ENCODE measurements at regions not wholly inside any gene's neighbourhood (a gene's known extent, or its start where the extent isn't known, plus 50 kb on each side); places are given as distances from the start of the nearest gene placed in this dataset.

DNA sequence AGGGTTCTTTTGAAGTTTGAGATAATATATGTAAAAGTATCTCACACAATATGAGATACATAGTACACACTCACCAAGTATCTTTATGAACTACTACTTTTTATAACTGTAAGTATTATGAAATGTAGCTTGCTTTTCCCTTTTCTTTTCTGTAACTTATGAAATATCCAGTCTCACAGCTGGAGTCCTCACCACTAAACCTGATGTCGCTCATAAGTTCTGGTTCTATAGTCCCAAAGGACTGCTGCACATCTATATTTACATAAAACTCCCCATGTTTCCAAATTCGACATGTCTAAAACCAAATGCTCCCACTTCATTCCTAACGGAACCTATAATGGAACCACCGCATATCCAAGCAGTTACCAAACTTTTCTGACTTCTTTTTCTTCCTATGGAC lies 186.5 kb upstream of the SLC7A11 start:
- no peak overlapping the region for H3K4me3 ChIP-seq (ENCODE audit: low read depth, low read length)
- TF ChIP-seq, protein P1, sequence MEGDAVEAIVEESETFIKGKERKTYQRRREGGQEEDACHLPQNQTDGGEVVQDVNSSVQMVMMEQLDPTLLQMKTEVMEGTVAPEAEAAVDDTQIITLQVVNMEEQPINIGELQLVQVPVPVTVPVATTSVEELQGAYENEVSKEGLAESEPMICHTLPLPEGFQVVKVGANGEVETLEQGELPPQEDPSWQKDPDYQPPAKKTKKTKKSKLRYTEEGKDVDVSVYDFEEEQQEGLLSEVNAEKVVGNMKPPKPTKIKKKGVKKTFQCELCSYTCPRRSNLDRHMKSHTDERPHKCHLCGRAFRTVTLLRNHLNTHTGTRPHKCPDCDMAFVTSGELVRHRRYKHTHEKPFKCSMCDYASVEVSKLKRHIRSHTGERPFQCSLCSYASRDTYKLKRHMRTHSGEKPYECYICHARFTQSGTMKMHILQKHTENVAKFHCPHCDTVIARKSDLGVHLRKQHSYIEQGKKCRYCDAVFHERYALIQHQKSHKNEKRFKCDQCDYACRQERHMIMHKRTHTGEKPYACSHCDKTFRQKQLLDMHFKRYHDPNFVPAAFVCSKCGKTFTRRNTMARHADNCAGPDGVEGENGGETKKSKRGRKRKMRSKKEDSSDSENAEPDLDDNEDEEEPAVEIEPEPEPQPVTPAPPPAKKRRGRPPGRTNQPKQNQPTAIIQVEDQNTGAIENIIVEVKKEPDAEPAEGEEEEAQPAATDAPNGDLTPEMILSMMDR (IDR thresholded peaks at IDR 0.05; ENCODE audit: insufficient read depth, low read length, missing control alignments) = no peak
- ChIA-PET POLR2A (no interaction called here), CTCF (no interaction called here)
- no peak for DNase-seq (ENCODE audit: low read depth, low spot score)

DNA sequence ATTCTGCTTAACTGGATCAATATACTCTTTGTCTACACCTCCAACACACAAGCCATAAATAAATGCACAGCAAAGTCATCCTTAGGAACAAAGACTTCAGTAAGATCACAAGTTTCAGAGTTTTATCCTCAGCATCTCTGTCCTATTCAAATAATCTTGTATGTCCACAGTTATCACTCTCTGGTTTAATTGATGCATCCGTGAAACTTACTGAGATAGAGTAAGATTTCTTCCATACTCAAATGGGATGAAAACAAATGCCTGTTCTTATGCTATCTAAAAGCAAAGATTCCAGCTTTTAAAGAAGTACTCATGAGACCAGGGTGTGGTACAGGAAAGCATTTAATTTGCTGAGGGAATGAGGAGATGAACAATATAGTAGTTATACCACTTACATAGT lies 184.6 kb upstream of the SLC7A11 start:
- ChIA-PET CTCF (no interaction called here), POLR2A (no interaction called here)
- DNase-seq (ENCODE audit: low read depth, low spot score) = no peak
- TF ChIP-seq, protein P1 (IDR thresholded peaks at IDR 0.05; ENCODE audit: insufficient read depth, low read length, missing control alignments) = no peak
- no peak overlapping the region for H3K4me3 ChIP-seq (ENCODE audit: low read depth, low read length)

DNA sequence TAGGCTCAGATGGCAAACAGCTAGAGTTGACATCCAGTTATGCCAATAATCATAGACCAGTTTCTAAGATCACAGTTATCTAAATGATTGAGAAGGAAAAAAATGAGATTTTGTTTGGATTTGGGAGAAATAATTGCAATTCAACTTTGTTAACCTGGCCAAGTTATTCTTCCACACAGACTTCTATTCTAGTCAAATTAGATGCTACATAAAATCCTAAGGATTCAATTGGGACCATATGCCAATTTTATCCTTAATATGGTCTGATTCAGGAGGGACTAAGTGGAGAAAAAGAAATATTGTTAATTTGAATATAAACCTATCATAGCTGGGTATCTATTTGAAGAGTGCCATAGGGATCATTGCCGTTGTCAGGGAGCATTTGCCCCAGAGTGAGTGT lies 178.3 kb upstream of the SLC7A11 start:
- TF ChIP-seq, protein P1 (IDR thresholded peaks at IDR 0.05; ENCODE audit: insufficient read depth, low read length, missing control alignments) = no peak
- POLR2A ChIA-PET = no interaction called here

DNA sequence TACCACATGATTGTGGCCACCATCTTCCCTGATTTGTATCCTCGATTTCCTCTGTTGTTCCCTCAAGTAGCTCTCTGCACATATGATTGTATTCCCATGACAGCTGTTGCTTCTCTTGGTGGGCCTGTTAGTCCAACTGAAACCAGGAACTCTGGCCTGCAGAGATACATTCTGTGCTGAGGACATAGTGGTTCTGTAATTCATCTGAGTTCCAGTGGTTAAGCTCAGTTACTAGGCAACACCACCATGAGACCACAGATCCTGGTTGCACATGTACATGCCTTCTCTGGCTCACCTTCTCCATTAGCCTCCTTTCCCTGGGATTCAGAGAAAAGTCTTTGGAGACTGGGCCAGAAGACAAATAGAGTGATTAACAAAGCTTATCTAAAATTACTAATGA lies 172.1 kb upstream of the SLC7A11 start:
- H3K4me3 ChIP-seq (ENCODE audit: low read depth, low read length) = no peak overlapping the region
- CTCF ChIA-PET = no interaction called here
- POLR2A ChIA-PET = no interaction called here
- no peak for DNase-seq (ENCODE audit: low read depth, low spot score)
- TF ChIP-seq, protein P1 (IDR thresholded peaks at IDR 0.05; ENCODE audit: insufficient read depth, low read length, missing control alignments) = no peak

More for the DNA sequence above, 178.3 kb upstream of the SLC7A11 start:
- CTCF ChIA-PET = no interaction called here
- no peak overlapping the region for H3K4me3 ChIP-seq (ENCODE audit: low read depth, low read length)
- DNase-seq (ENCODE audit: low read depth, low spot score) = no peak

DNA sequence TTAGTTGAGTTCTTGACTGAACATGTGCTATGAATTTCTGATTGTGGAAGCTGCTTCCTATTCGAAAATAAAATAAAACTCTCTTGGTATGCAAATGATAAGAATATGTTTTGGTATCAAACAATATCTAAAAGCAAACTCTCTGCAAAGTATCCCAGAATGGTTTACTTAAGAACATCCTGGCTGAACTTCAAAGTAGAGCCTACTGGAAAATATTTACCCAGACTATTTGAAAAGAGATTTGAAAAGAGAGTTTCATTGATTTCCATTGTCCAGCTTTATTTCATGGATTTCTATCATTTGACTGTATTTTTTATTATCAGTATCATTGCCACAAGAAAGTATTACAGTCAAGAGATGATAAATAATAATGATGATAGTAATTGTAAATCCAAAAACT lies 171.1 kb upstream of the SLC7A11 start:
- TF ChIP-seq, protein P1 (IDR thresholded peaks at IDR 0.05; ENCODE audit: insufficient read depth, low read length, missing control alignments) = no peak
- ChIA-PET POLR2A (no interaction called here), CTCF (no interaction called here)
- H3K4me3 ChIP-seq (ENCODE audit: low read depth, low read length) = no peak overlapping the region
- DNase-seq (ENCODE audit: low read depth, low spot score) = no peak

DNA sequence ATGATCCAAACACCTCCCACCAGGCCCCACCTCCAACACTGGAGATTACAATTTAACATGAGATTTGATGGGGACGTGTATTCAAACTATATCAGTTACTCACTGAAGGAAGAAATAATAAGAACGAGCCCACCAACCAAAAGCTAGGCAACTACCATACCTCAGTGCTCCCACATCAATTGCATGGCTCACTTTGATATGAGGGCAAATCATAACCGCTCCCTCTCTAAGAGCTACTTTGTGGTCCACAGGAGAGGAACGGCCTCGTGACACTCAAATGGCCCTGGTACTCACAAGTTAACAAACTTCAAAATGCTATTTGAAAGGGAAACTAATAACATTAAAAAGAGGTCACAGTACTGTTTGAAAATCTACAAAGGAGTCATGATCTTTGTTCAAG lies 170.7 kb upstream of the SLC7A11 start:
- ChIA-PET POLR2A (no interaction called here), CTCF (no interaction called here)
- H3K4me3 ChIP-seq (ENCODE audit: low read depth, low read length) = no peak overlapping the region
- DNase-seq (ENCODE audit: low read depth, low spot score) = no peak
- TF ChIP-seq, protein P1 (IDR thresholded peaks at IDR 0.05; ENCODE audit: insufficient read depth, low read length, missing control alignments) = no peak

Measured in AG04449 (cell line).